GM21515 (cell line): ENCODE measurements at regions not wholly inside any gene's neighbourhood (a gene's known extent, or its start where the extent isn't known, plus 50 kb on each side); places are given as distances from the start of the nearest gene placed in this dataset.

Experiments used
- ATAC-seq: cut with Tn5 transposase; IDR thresholded peaks from one replicate; pipeline ENCODE4 v1.9.1; 2021; ENCODE audit not compliant: unreplicated experiment

- ATAC-seq = no peak
Measured at GRCh38 chrX:43560247-43560946, 95.7 kb upstream of the MAOA start.

GRCh38 chrX:43562372-43562771, 93.7 kb upstream of the MAOA start:
- ATAC-seq = no peak

DNA sequence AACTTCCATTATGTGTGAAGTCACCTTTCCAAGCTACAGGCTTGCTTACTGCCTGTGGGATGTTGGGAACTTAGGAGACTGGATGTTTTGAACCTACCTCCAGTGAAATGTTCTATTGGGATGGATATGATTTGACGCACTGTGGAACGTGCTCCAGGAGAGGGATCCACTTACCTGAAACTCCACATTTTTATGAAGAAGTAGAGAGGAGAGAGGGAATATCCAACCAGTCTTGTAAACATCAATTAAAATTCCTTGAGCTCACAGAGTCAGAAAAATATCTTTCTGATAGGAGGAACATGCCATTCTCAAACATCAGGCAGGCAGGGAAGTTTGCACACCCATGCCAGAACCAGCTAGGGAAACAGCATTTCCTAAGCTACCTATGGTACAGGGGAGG, 91.1 kb upstream of the MAOA start:
- no peak for ATAC-seq

GRCh38 chrX:43566170-43566569, 89.9 kb upstream of the MAOA start:
- no peak for ATAC-seq

DNA sequence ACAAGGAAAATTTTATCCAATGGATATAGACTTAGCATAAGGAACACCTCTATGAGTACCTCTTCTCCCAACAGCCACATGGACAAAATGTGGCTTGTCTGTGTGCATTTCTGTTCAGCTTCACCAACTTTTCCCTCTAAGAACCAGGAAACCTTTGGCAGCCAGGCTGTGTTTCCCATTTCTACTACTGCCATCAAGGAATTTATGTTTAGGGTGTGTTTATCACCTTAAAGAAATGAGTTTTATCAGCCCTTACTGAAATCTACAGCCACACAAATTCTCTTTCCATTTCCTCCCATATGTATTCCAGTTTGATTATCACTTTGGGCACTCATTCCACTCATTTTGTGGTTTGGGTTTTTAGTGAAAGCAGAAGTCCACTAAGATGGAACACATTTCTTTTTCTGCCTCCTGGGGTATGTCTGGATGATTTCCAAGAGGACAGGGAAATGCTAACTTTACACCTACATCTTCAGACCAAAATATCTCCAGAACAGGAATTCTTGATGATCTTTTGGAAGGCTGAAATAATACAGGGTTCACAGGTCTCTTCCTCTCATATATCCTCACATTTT, 82.6 kb upstream of the MAOA start:
- no peak for ATAC-seq

- no peak for ATAC-seq
Measured at GRCh38 chrX:43580621-43581020, 75.5 kb upstream of the MAOA start.

DNA sequence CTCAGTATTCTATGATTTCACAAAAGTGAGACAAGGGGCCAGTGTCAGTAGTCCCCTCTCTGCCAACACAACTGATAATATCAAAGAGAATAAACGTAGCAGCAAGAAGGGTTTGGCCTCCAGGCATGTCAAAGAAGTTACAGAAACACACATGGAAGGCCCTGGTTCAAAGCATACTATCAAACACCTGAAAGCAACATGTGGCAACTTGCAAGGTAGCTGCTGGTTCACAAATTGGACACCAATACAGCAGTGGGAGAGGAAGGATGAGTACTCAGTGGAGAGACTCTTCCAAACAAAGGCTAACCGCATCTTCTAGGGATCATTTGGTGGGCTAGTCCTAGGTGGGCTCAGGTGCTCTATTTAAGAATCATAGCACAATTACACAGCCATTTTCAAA, 74.9 kb upstream of the MAOA start:
- ATAC-seq = no peak

- ATAC-seq = no peak
Measured at GRCh38 chrX:43581888-43582539, 74.1 kb upstream of the MAOA start.

DNA sequence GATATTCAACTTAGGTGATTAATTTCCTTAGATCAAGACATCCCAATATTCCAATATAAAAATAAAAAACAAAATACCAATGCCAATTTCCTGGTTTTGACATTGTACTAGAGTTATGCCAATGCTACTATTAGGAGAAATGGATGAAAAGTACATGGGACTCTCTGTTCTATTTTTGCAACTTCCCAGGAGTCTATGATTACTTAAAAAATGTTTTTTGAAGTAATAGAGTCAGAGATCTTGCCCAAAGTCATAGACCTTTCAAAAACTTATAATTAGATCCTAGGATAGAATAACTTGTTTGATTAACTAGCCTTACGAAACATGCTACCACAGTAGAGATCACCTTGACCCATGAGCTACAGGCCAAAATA, 73.6 kb upstream of the MAOA start:
- ATAC-seq = no peak

DNA sequence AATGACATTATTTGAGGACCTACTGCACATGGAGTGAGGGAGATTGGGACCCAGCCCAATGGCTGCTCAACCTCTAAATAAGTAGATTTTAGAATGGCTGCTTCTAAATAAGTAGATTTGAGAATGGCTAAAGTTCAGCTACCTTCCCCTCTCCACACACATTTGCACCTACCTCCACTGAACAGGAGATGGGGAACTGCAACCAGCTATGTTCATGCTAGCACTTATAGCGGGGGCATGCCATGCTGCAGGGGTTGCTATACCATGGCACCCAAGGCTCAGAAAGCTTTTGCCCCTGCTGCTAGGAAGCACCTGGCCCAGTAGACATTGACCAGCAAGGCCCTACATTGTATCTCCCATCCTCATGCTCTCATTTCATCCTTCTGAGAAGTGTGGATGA, 70.2 kb upstream of the MAOA start:
- no peak for ATAC-seq

DNA sequence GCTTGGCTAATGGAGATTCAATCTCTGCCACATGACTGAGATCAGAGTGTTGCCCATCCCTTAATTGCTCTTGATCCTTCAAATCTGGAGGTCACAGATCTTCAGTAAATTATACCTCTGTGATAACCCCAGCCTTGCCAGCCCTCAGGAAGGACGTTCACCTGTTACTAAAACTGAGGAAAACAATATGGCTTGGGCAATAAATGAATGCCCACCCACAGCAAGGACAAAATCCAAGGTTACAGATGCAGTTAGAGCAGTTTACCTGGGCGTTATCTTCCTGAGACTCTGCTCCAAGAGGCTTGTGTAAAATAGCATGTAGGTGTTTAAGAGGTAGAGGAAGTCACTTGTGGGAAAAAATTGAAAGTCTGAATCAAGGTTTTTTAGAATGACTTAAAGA, 69.3 kb upstream of the MAOA start:
- ATAC-seq = no peak

- no peak for ATAC-seq
Measured at GRCh38 chrX:43589735-43590134, 66.4 kb upstream of the MAOA start.

DNA sequence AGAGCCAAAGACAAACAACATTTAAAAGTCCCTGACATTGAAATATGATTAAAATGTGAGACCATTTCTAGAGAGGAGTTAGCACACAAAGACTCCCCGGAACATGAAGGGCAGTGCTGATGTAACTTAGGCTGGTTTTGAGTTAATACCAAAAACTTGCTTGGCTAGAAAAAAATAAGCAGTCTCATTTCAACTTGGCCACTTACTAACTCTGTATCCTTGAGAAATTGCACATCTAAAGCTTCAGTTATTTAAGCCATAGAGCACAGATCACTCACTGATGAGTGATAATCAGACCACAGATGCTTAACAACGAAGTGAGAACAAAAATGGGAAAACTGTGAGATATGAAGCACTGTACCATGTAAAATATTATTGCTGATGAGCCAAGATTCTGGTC, 65.9 kb upstream of the MAOA start:
- no peak for ATAC-seq

- no peak for ATAC-seq
Measured at GRCh38 chrX:43592597-43592996, 63.5 kb upstream of the MAOA start.

GRCh38 chrX:43595931-43596330, 60.2 kb upstream of the MAOA start:
- ATAC-seq = no peak

GRCh38 chrX:43604753-43605152, 51.3 kb upstream of the MAOA start:
- ATAC-seq = no peak

DNA sequence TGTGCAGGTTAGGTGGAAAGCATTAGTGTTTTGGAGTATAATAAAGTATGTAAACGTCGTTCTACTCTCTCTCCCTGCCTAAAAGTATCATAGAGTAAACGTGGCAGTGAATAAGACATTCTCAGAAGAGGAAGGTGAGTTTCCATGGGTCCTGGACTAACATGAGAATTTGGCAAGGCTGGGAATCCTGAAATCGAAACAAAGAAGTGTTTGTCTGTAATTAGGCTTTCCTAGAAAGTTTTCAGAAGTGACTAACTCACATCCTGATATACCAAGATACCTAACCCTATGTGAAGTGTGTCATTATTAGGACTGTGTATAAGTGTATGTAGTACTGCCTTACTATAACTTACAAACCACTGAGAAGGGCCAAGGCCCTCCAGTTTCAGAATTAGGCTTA, 50.7 kb upstream of the MAOA start:
- ATAC-seq = no peak
